ES-I3 (cell line): ENCODE measurements at regions not wholly inside any gene's neighbourhood (a gene's known extent, or its start where the extent isn't known, plus 50 kb on each side); places are given as distances from the start of the nearest gene placed in this dataset.
"Not testable (repeated sequence)": the region's sequence is repeated elsewhere in the genome, so short reads cannot be mapped to it uniquely, and the experiment has no call there.

Experiments used
- H3K36me3 ChIP-seq: 2 replicates; pipeline ENCODE4 v1.6.1; 2013; ENCODE audit warnings: mild to moderate bottlenecking, low read length, control low read depth, moderate library complexity; ENCODE audit not compliant: insufficient read depth
- H3K4me1 ChIP-seq: 2 replicates; pipeline ENCODE4 v1.6.1; 2013; ENCODE audit warnings: mild to moderate bottlenecking, control low read depth, low read length; ENCODE audit not compliant: insufficient read depth
- H3K9ac ChIP-seq: 2 replicates; pipeline ENCODE4 v1.6.1; 2013; ENCODE audit warnings: low read depth, mild to moderate bottlenecking, low read length, moderate library complexity
- H3K9me3 ChIP-seq: 2 replicates; pipeline ENCODE4 v1.6.1; 2013; ENCODE audit warnings: mild to moderate bottlenecking, low read length, moderate library complexity; ENCODE audit not compliant: control insufficient read depth, insufficient read depth

- not testable (repeated sequence) for H3K9me3 ChIP-seq, H3K9ac ChIP-seq, H3K36me3 ChIP-seq, H3K4me1 ChIP-seq
Observed at GRCh38 chr15:31715208-31715607, 315.1 kb upstream of the CHRNA7 start.

GRCh38 chr15:31718625-31719024 lies 311.7 kb upstream of the CHRNA7 start:
- H3K36me3 ChIP-seq, H3K4me1 ChIP-seq, H3K9me3 ChIP-seq, H3K9ac ChIP-seq: not testable (repeated sequence)

GRCh38 chr15:31719396-31720022 lies 310.8 kb upstream of the CHRNA7 start:
- H3K36me3 ChIP-seq, H3K9me3 ChIP-seq, H3K4me1 ChIP-seq: not testable (repeated sequence)

GRCh38 chr15:31723019-31723418 lies 307.3 kb upstream of the CHRNA7 start:
- H3K4me1 ChIP-seq, H3K36me3 ChIP-seq, H3K9me3 ChIP-seq, H3K9ac ChIP-seq: not testable (repeated sequence)

More at GRCh38 chr15:31719396-31720022, 310.8 kb upstream of the CHRNA7 start:
- not testable (repeated sequence) for H3K9ac ChIP-seq

GRCh38 chr15:31724903-31725302 lies 305.4 kb upstream of the CHRNA7 start:
- not testable (repeated sequence) for H3K9me3 ChIP-seq, H3K4me1 ChIP-seq, H3K36me3 ChIP-seq, H3K9ac ChIP-seq

- H3K9me3 ChIP-seq, H3K36me3 ChIP-seq, H3K4me1 ChIP-seq, H3K9ac ChIP-seq: not testable (repeated sequence)
Observed at GRCh38 chr15:31725619-31726018, 304.7 kb upstream of the CHRNA7 start.

- no peaks in the 10 kb centered on the region for H3K36me3 ChIP-seq
- H3K4me1 ChIP-seq, result no peaks in the 10 kb centered on the region
- H3K9me3 ChIP-seq, result no peaks in the 10 kb centered on the region
- no peak overlapping the region for H3K9ac ChIP-seq
Observed at GRCh38 chr15:31727612-31728011, 302.7 kb upstream of the CHRNA7 start.

- no peaks in the 10 kb centered on the region for H3K9me3 ChIP-seq
- H3K9ac ChIP-seq, result no peak overlapping the region
- no peaks in the 10 kb centered on the region for H3K36me3 ChIP-seq
- H3K4me1 ChIP-seq, result no peaks in the 10 kb centered on the region
Observed at GRCh38 chr15:31732726-31733125, 297.6 kb upstream of the CHRNA7 start.

GRCh38 chr15:31733424-31733823 lies 296.9 kb upstream of the CHRNA7 start:
- Histone ChIP-seq H3K9me3 (no peaks in the 10 kb centered on the region), H3K4me1 (no peaks in the 10 kb centered on the region), H3K9ac (no peak overlapping the region), H3K36me3 (no peaks in the 10 kb centered on the region)

GRCh38 chr15:31740203-31740602 lies 290.1 kb upstream of the CHRNA7 start:
- H3K9ac ChIP-seq, result no peak overlapping the region
- H3K9me3 ChIP-seq, result no peaks in the 10 kb centered on the region
- H3K36me3 ChIP-seq, result no peaks in the 10 kb centered on the region
- H3K4me1 ChIP-seq, result no peaks in the 10 kb centered on the region

GRCh38 chr15:31745841-31746240 lies 284.5 kb upstream of the CHRNA7 start:
- no peak overlapping the region for H3K9ac ChIP-seq
- no peaks in the 10 kb centered on the region for H3K36me3 ChIP-seq
- H3K9me3 ChIP-seq, result 0 out of 2 replicates have a peak, but pooled peaks cover 3% of the 10 kb centered on the region
- H3K4me1 ChIP-seq, result no peaks in the 10 kb centered on the region

GRCh38 chr15:31752065-31752762 lies 278.1 kb upstream of the CHRNA7 start:
- Histone ChIP-seq H3K36me3 (no peaks in the 10 kb centered on the region), H3K9me3 (no peaks in the 10 kb centered on the region), H3K4me1 (no peaks in the 10 kb centered on the region), H3K9ac (no peak overlapping the region)

- no peaks in the 10 kb centered on the region for H3K36me3 ChIP-seq
- no peaks in the 10 kb centered on the region for H3K9me3 ChIP-seq
- no peaks in the 10 kb centered on the region for H3K4me1 ChIP-seq
- H3K9ac ChIP-seq, result no peak overlapping the region
Observed at GRCh38 chr15:31752905-31753304, 277.4 kb upstream of the CHRNA7 start.

GRCh38 chr15:31758126-31758525 lies 272.2 kb upstream of the CHRNA7 start:
- no peaks in the 10 kb centered on the region for H3K9me3 ChIP-seq
- no peaks in the 10 kb centered on the region; the same call in 1 of the 2 replicates for H3K4me1 ChIP-seq
- H3K36me3 ChIP-seq, result no peaks in the 10 kb centered on the region
- H3K9ac ChIP-seq, result no peak overlapping the region

- H3K9me3 ChIP-seq, result no peaks in the 10 kb centered on the region
- no peak overlapping the region for H3K9ac ChIP-seq
- H3K36me3 ChIP-seq, result no peaks in the 10 kb centered on the region
- H3K4me1 ChIP-seq, result no peaks in the 10 kb centered on the region
Observed at GRCh38 chr15:31768055-31768454, 262.3 kb upstream of the CHRNA7 start.
